Fibroblast of the aortic adventitia (primary cell): ENCODE measurements at regions not wholly inside any gene's neighbourhood (a gene's known extent, or its start where the extent isn't known, plus 50 kb on each side); places are given as distances from the start of the nearest gene placed in this dataset.

Experiments used
- DNase-seq: peaks from one replicate; pipeline ENCODE4 v3.0.0-alpha.2; 2010; ENCODE audit warnings: low read depth
- H3K4me3 ChIP-seq: 2 replicates; pipeline ENCODE4 v1.5.1; 2011; ENCODE audit warnings: low read depth, mild to moderate bottlenecking, control low read depth, low read length, moderate library complexity
- CTCF ChIP-seq: IDR thresholded peaks from 2 replicates; pipeline ENCODE4 v1.5.1; 2011; ENCODE audit warnings: mild to moderate bottlenecking, low read length, control low read depth, inconsistent platforms; ENCODE audit not compliant: insufficient read depth

- TF ChIP-seq CTCF: no peak
- no peak for DNase-seq
- no peak overlapping the region for H3K4me3 ChIP-seq
These were observed 217.6 kb downstream of the SNCA start for GRCh38 chr4:89619206-89619962.

- TF ChIP-seq CTCF: no peak
- no peak overlapping the region for H3K4me3 ChIP-seq
- DNase-seq: no peak
These were observed 218.8 kb downstream of the SNCA start for GRCh38 chr4:89618151-89618550.

- DNase-seq: peak; percentile 1
- H3K4me3 ChIP-seq: no peak overlapping the region
- TF ChIP-seq CTCF: no peak
These were observed 219.6 kb downstream of the SNCA start for GRCh38 chr4:89617317-89617716.

GRCh38 chr4:89616382-89616781 is 220.6 kb downstream of the SNCA start:
- H3K4me3 ChIP-seq: no peak overlapping the region
- no peak for DNase-seq
- no peak for TF ChIP-seq CTCF

- no peak overlapping the region for H3K4me3 ChIP-seq
- DNase-seq: no peak
- no peak for TF ChIP-seq CTCF
These were observed 221.9 kb downstream of the SNCA start for GRCh38 chr4:89615051-89615450.

GRCh38 chr4:89614155-89614554 is 222.8 kb downstream of the SNCA start:
- DNase-seq: no peak
- TF ChIP-seq CTCF: no peak
- H3K4me3 ChIP-seq: no peak overlapping the region

- H3K4me3 ChIP-seq: no peak overlapping the region
- no peak for TF ChIP-seq CTCF
- no peak for DNase-seq
These were observed 226.7 kb downstream of the SNCA start for GRCh38 chr4:89610236-89610635.
